ENCODE measurements at regions not wholly inside any gene's neighbourhood (a gene's known extent, or its start where the extent isn't known, plus 50 kb on each side); places are given as distances from the start of the nearest gene placed in this dataset.

DNA sequence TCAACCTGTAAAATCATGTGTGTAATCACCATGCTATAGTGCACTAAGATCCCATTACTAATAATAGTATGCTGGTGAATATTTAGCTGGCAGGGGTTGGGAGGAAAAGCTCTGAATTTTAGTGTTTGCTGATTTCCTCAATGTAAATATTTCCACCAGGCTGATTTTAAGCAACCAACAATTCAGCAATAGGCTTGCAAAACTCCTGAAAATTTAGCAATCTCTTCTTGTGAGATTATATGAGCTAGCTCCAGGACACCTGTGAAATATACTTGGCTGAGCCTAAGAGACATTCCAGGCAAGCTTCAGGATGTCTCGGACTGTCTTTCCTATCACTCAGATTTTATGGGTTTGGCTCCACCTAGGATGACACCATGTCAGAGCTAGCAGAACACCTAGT, 106.9 kb upstream of the ANO4 start:
- Histone ChIP-seq H3K9ac (ENCODE audit: extremely low read depth, low read length, poor library complexity, severe bottlenecking) (no peak overlapping the region), H3K4me1 (ENCODE audit: control insufficient read depth, insufficient read depth, low read length) (no peaks in the 10 kb centered on the region), H3K27me3 (ENCODE audit: control insufficient read depth, insufficient read depth, low read length, poor library complexity, severe bottlenecking) (no peaks in the 10 kb centered on the region), H3K27ac (ENCODE audit: low read depth, low read length) (no peak overlapping the region), H3K36me3 (ENCODE audit: control insufficient read depth, insufficient read depth, low read length) (no peaks in the 10 kb centered on the region), H3K4me3 (ENCODE audit: low read length) (no peak overlapping the region), H3K9me3 (ENCODE audit: control insufficient read depth, low read length) (peaks cover 34% of the 10 kb centered on the region)
- no peak for DNase-seq
- H3K27ac Mint-ChIP-seq, result no peak overlapping the region
- H3K4me3 Mint-ChIP-seq, result no peak overlapping the region
- no peaks in the 10 kb centered on the region for H3K27me3 Mint-ChIP-seq (ENCODE audit: insufficient read depth)
- no peaks in the 10 kb centered on the region for H3K4me1 Mint-ChIP-seq
- H3K36me3 Mint-ChIP-seq (ENCODE audit: low read depth), result no peaks in the 10 kb centered on the region
- peaks cover 28% of the 10 kb centered on the region for H3K9me3 Mint-ChIP-seq
- TF ChIP-seq, protein P1, sequence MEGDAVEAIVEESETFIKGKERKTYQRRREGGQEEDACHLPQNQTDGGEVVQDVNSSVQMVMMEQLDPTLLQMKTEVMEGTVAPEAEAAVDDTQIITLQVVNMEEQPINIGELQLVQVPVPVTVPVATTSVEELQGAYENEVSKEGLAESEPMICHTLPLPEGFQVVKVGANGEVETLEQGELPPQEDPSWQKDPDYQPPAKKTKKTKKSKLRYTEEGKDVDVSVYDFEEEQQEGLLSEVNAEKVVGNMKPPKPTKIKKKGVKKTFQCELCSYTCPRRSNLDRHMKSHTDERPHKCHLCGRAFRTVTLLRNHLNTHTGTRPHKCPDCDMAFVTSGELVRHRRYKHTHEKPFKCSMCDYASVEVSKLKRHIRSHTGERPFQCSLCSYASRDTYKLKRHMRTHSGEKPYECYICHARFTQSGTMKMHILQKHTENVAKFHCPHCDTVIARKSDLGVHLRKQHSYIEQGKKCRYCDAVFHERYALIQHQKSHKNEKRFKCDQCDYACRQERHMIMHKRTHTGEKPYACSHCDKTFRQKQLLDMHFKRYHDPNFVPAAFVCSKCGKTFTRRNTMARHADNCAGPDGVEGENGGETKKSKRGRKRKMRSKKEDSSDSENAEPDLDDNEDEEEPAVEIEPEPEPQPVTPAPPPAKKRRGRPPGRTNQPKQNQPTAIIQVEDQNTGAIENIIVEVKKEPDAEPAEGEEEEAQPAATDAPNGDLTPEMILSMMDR (conservative IDR thresholded peaks at IDR 0.05), result no peak
- 83 to 94% methylated on average over 1 of the region's 1 CpG for WGBS, 2 experiments (ENCODE audit: insufficient coverage in 1 of 2, insufficient read length in 1 of 2)

DNA sequence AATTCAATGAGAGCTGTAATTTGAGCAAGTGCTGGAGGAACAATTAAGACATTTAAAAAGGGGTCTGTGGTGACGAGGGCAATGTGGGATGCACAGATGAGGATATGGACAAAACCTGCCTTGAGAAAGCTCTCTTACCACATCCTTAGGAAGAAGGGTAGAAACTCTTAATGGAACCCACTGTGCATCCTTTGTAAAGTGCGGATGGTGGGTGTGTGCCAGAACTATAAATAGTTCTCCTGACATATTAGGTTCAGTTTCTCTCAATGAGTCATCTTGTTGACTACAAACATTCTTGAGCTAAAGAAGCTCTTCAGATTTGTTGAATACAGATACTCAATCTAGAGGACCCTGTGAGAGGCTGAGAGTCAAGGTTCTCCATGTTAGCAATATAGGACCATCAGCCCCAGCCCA, 106.1 kb upstream of the ANO4 start:
- no peaks in the 10 kb centered on the region for H3K27me3 Mint-ChIP-seq (ENCODE audit: insufficient read depth)
- no peak overlapping the region for H3K4me3 Mint-ChIP-seq
- no peaks in the 10 kb centered on the region for H3K36me3 Mint-ChIP-seq (ENCODE audit: low read depth)
- no peaks in the 10 kb centered on the region for H3K4me1 Mint-ChIP-seq
- Histone ChIP-seq H3K27ac (ENCODE audit: low read depth, low read length) (no peak overlapping the region), H3K9me3 (ENCODE audit: control insufficient read depth, low read length) (peaks cover 26% of the 10 kb centered on the region), H3K9ac (ENCODE audit: extremely low read depth, low read length, poor library complexity, severe bottlenecking) (no peak overlapping the region), H3K27me3 (ENCODE audit: control insufficient read depth, insufficient read depth, low read length, poor library complexity, severe bottlenecking) (no peaks in the 10 kb centered on the region), H3K4me1 (ENCODE audit: control insufficient read depth, insufficient read depth, low read length) (no peaks in the 10 kb centered on the region), H3K4me3 (ENCODE audit: low read length) (no peak overlapping the region), H3K36me3 (ENCODE audit: control insufficient read depth, insufficient read depth, low read length) (no peaks in the 10 kb centered on the region)
- H3K9me3 Mint-ChIP-seq, result peaks cover 28% of the 10 kb centered on the region
- no peak overlapping the region for H3K27ac Mint-ChIP-seq
- no peak for DNase-seq
- TF ChIP-seq, protein P1 (conservative IDR thresholded peaks at IDR 0.05), result no peak
- WGBS, 2 experiments (ENCODE audit: insufficient coverage in 1 of 2, insufficient read length in 1 of 2), result 94% methylated on average over 2 of the region's 2 CpGs; no CpG with 5 or more reads in 1 of the 2 experiments

DNA sequence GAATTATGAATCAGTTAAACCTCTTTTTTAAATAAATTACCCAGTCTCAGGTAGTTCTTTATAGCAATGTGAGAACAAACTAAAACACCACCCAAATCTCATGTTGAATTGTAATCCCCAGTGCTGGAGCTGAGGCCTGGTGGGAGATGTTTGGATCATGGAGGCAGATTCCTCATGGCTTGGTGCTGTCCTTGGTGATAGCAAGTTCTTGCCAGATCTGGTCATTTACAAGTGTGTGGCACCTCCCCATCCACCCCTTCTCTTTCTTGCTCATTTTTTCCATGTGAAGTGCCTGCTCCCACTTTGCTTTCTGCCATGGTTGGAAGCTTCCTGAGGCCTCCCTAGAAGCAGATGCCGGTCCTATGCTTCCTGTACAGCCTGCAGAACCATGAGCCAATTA, 102.1 kb upstream of the ANO4 start:
- 100% methylated on average over 1 of the region's 1 CpG; no CpG with 5 or more reads in 1 of the 2 experiments for WGBS, 2 experiments (ENCODE audit: insufficient coverage in 1 of 2, insufficient read length in 1 of 2)
- no peaks in the 10 kb centered on the region for H3K36me3 Mint-ChIP-seq (ENCODE audit: low read depth)
- Histone ChIP-seq H3K27ac (ENCODE audit: low read depth, low read length) (no peak overlapping the region), H3K36me3 (ENCODE audit: control insufficient read depth, insufficient read depth, low read length) (no peaks in the 10 kb centered on the region), H3K4me3 (ENCODE audit: low read length) (no peak overlapping the region), H3K4me1 (ENCODE audit: control insufficient read depth, insufficient read depth, low read length) (no peaks in the 10 kb centered on the region), H3K9ac (ENCODE audit: extremely low read depth, low read length, poor library complexity, severe bottlenecking) (no peak overlapping the region), H3K9me3 (ENCODE audit: control insufficient read depth, low read length) (no peaks in the 10 kb centered on the region), H3K27me3 (ENCODE audit: control insufficient read depth, insufficient read depth, low read length, poor library complexity, severe bottlenecking) (no peaks in the 10 kb centered on the region)
- no peaks in the 10 kb centered on the region for H3K4me1 Mint-ChIP-seq
- TF ChIP-seq, protein P1 (conservative IDR thresholded peaks at IDR 0.05), result no peak
- no peak overlapping the region for H3K27ac Mint-ChIP-seq
- no peaks in the 10 kb centered on the region for H3K9me3 Mint-ChIP-seq
- no peaks in the 10 kb centered on the region for H3K27me3 Mint-ChIP-seq (ENCODE audit: insufficient read depth)
- DNase-seq, result no peak
- H3K4me3 Mint-ChIP-seq, result no peak overlapping the region

Measured in endodermal cell (in vitro differentiated cells).